GM06990 (cell line): ENCODE measurements at regions not wholly inside any gene's neighbourhood (a gene's known extent, or its start where the extent isn't known, plus 50 kb on each side); places are given as distances from the start of the nearest gene placed in this dataset.

Source experiments
- DNase-seq: peaks from one replicate; pipeline ENCODE4 v3.0.0-alpha.2; 2011; ENCODE audit not compliant: insufficient read length; ENCODE audit errors: extremely low read depth
- H3K27me3 ChIP-seq: replicated peaks from 2 replicates; pipeline ENCODE4 v1.6.0; 2011; ENCODE audit warnings: low read length; ENCODE audit not compliant: control insufficient read depth, insufficient read depth
- H3K36me3 ChIP-seq: 2 replicates; pipeline ENCODE4 v1.5.1; 2011; ENCODE audit warnings: low read length; ENCODE audit not compliant: control insufficient read depth, insufficient read depth
- H3K4me3 ChIP-seq: replicated peaks from 2 replicates; pipeline ENCODE4 v1.5.1; 2011; ENCODE audit warnings: low read depth, mild to moderate bottlenecking, control low read depth, low read length
- CTCF ChIP-seq: IDR thresholded peaks from 2 replicates; pipeline ENCODE4 v1.5.1; 2011; ENCODE audit warnings: low read length, control low read depth, mild to moderate bottlenecking, inconsistent platforms; ENCODE audit not compliant: insufficient read depth, poor library complexity, severe bottlenecking

- no peaks in the 10 kb centered on the region for H3K36me3 ChIP-seq
- no peak for TF ChIP-seq CTCF
- DNase-seq, result no peak
- H3K27me3 ChIP-seq, result no peaks in the 10 kb centered on the region
- H3K4me3 ChIP-seq, result no peak overlapping the region
These were observed 295.8 kb upstream of the LRRN1 start for GRCh38 chr3:3503411-3503810.

- Histone ChIP-seq H3K4me3 (no peak overlapping the region), H3K36me3 (no peaks in the 10 kb centered on the region), H3K27me3 (no peaks in the 10 kb centered on the region)
- DNase-seq, result no peak
- TF ChIP-seq CTCF, result no peak
These were observed 299.2 kb upstream of the LRRN1 start for GRCh38 chr3:3499987-3500386.

GRCh38 chr3:3499012-3499562 is 300.1 kb upstream of the LRRN1 start:
- no peaks in the 10 kb centered on the region for H3K36me3 ChIP-seq
- TF ChIP-seq CTCF, result no peak
- no peak for DNase-seq
- no peaks in the 10 kb centered on the region for H3K27me3 ChIP-seq
- no peak overlapping the region for H3K4me3 ChIP-seq

GRCh38 chr3:3495611-3496010 is 303.6 kb upstream of the LRRN1 start:
- Histone ChIP-seq H3K27me3 (no peaks in the 10 kb centered on the region), H3K4me3 (no peak overlapping the region), H3K36me3 (no peaks in the 10 kb centered on the region)
- no peak for DNase-seq
- TF ChIP-seq CTCF, result no peak

- no peak for DNase-seq
- Histone ChIP-seq H3K4me3 (no peak overlapping the region), H3K36me3 (no peaks in the 10 kb centered on the region), H3K27me3 (no peaks in the 10 kb centered on the region; the same call in 1 of the 2 replicates)
- no peak for TF ChIP-seq CTCF
These were observed 297.2 kb upstream of the CRBN start for GRCh38 chr3:3476669-3477068.

GRCh38 chr3:3468596-3468995 is 289.1 kb upstream of the CRBN start:
- TF ChIP-seq CTCF, result no peak
- no peaks in the 10 kb centered on the region; the same call in 1 of the 2 replicates for H3K27me3 ChIP-seq
- no peak for DNase-seq
- H3K36me3 ChIP-seq, result no peaks in the 10 kb centered on the region
- no peak overlapping the region for H3K4me3 ChIP-seq
